Gastrocnemius medialis (tissue), 4 donors: ENCODE measurements at regions not wholly inside any gene's neighbourhood (a gene's known extent, or its start where the extent isn't known, plus 50 kb on each side); places are given as distances from the start of the nearest gene placed in this dataset.

Source experiments
- ATAC-seq, 2 donors: fragments of 150-250 bp; one replicate each; pipeline ENCODE4 v1.9.1; 2016
- DNase-seq, 2 donors: peaks; one replicate each; pipeline ENCODE4 v3.0.0-alpha.2; 2019
- H3K27ac ChIP-seq, 4 donors: fragments of 200-600 bp; sonication (generic); 1 replicate in 1 of 4; 2 replicates in 3 of 4; pipeline ENCODE4 v1.5.1; 2016 to 2018; ENCODE audit warnings: mild to moderate bottlenecking in 2 of 4, moderate library complexity in 1 of 4
- H3K27me3 ChIP-seq, 3 donors: fragments of 200-600 bp; sonication (generic) in 2 of 3; 1 replicate in 1 of 3; 2 replicates in 2 of 3; pipeline versions ENCODE4 v1.5.1 to v1.6.0; 2016 to 2019; ENCODE audit warnings: mild to moderate bottlenecking in 1 of 3, moderate library complexity in 1 of 3
- H3K36me3 ChIP-seq, 2 donors: fragments of 200-600 bp; sonication (generic) in 1 of 2; one replicate each; pipeline ENCODE4 v1.5.1; 2017 to 2018
- H3K4me1 ChIP-seq, 2 donors: fragments of 200-600 bp; sonication (generic) in 1 of 2; one replicate each; pipeline ENCODE4 v1.5.1; 2016 to 2017; ENCODE audit warnings: mild to moderate bottlenecking in 2 of 2
- H3K4me3 ChIP-seq, 4 donors: fragments of 200-600 bp; sonication (generic) in 3 of 4; 1 replicate in 1 of 4; 2 replicates in 3 of 4; pipeline ENCODE4 v1.5.1; 2016 to 2019; ENCODE audit warnings: mild to moderate bottlenecking in 2 of 4
- H3K9me3 ChIP-seq, 3 donors: fragments of 200-600 bp; sonication (generic) in 2 of 3; 1 replicate in 1 of 3; 2 replicates in 2 of 3; pipeline ENCODE4 v1.5.1; 2016 to 2019
- CTCF ChIP-seq, 5 experiments: fragments of 450-650 bp in 3 of 5; fragments of 200-600 bp in 2 of 5; sonication (generic) in 2 of 5; IDR thresholded peaks in 4 of 5; conservative IDR thresholded peaks in 1 of 5; 1 replicate in 4 of 5; 2 replicates in 1 of 5; pipeline ENCODE4 v1.5.1; 2016 to 2019; ENCODE audit warnings: antibody characterized with exemption in 5 of 5, mild to moderate bottlenecking in 3 of 5, moderate library complexity in 3 of 5
- POLR2A ChIP-seq, 2 donors: fragments of 450-650 bp; IDR thresholded peaks; one replicate each; pipeline ENCODE4 v1.6.1; 2017; ENCODE audit warnings: antibody characterized with exemption in 2 of 2, mild to moderate bottlenecking in 2 of 2, moderate library complexity in 2 of 2
- in situ Hi-C, 4 donors: fragments of 200-750 bp; cut with MboI; loops; one replicate each; pipeline versions ENCODE4 v1.15.0 to v1.8.0; 2017; ENCODE audit warnings: low sequenced_read_pairs in 4 of 4
- intact Hi-C: fragments of 100-400 bp; cut with DNase I; formaldehyde crosslinking; loops from one replicate; pipeline ENCODE4 v1.15.1; 2023; ENCODE audit warnings: low total_unique reads

DNA sequence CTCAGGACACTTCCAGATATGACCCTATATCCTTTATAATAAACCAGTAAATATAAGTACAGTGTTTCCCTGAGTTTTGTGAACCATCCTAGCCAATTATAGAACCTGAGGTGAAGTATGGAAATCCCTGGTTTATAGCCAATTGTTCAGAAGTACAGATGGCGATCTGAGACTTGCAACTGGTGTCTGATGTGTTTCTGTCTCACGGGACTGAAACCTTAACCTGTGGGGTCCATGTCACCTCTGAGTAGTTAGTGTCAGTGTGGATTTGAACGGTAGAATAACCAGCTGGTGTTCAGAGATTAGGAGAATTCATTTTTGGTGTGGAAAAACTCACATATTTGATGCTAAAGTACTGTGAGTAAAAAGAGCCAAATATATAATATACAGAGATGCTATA lies 606.6 kb downstream of the MAFB start:
- Histone ChIP-seq H3K9me3 (no peaks in the 10 kb centered on the region), H3K4me3 (no peak overlapping the region), H3K27ac (no peak overlapping the region), H3K27me3 (no peaks in the 10 kb centered on the region), H3K36me3 (no peaks in the 10 kb centered on the region), H3K4me1 (peaks cover 0 to 3% of the 10 kb centered on the region in 2 donors)
- intact Hi-C loops: no loop called here
- ATAC-seq (no peak), DNase-seq (no peak)
- TF ChIP-seq CTCF (IDR thresholded peaks at IDR 0.05 in 4 of 5, conservative IDR thresholded peaks at IDR 0.05 in 1 of 5): no peak
- no peak for TF ChIP-seq POLR2A (IDR thresholded peaks at IDR 0.05)
- in situ Hi-C loops: loop anchor here in 1 of 4 donors (10.0 kb wide), 1 partner anchor 58 kb away; no protein-coding TSS in a partner anchor

GRCh38 chr20:40081653-40082052 lies 607.4 kb downstream of the MAFB start:
- H3K27me3 ChIP-seq: no peaks in the 10 kb centered on the region

GRCh38 chr20:40080041-40080652 lies 608.9 kb downstream of the MAFB start:
- TF ChIP-seq CTCF (IDR thresholded peaks at IDR 0.05 in 4 of 5, conservative IDR thresholded peaks at IDR 0.05 in 1 of 5) (no peak), POLR2A (IDR thresholded peaks at IDR 0.05) (no peak)
- DNase-seq (no peak), ATAC-seq (no peak)
- Histone ChIP-seq H3K9me3 (no peaks in the 10 kb centered on the region), H3K4me3 (no peak overlapping the region), H3K27ac (no peak overlapping the region), H3K27me3 (no peaks in the 10 kb centered on the region), H3K4me1 (peaks cover 0 to 3% of the 10 kb centered on the region in 2 donors), H3K36me3 (no peaks in the 10 kb centered on the region)
- intact Hi-C loops (no loop called here), in situ Hi-C loops (loop anchor here in 1 of 4 donors (10.0 kb wide), 1 partner anchor 55 kb away; no protein-coding TSS in a partner anchor)

More at GRCh38 chr20:40081653-40082052, 607.4 kb downstream of the MAFB start:
- Histone ChIP-seq H3K9me3 (no peaks in the 10 kb centered on the region), H3K27ac (no peak overlapping the region), H3K4me3 (no peak overlapping the region), H3K4me1 (peaks cover 0 to 3% of the 10 kb centered on the region in 2 donors), H3K36me3 (no peaks in the 10 kb centered on the region)
- TF ChIP-seq POLR2A (IDR thresholded peaks at IDR 0.05): no peak
- no peak for TF ChIP-seq CTCF (IDR thresholded peaks at IDR 0.05 in 4 of 5, conservative IDR thresholded peaks at IDR 0.05 in 1 of 5)
- intact Hi-C loops: no loop called here
- in situ Hi-C loops: loop anchor here in 1 of 4 donors (10.0 kb wide), 1 partner anchor 57 kb away; no protein-coding TSS in a partner anchor
- DNase-seq: no peak
- no peak for ATAC-seq

DNA sequence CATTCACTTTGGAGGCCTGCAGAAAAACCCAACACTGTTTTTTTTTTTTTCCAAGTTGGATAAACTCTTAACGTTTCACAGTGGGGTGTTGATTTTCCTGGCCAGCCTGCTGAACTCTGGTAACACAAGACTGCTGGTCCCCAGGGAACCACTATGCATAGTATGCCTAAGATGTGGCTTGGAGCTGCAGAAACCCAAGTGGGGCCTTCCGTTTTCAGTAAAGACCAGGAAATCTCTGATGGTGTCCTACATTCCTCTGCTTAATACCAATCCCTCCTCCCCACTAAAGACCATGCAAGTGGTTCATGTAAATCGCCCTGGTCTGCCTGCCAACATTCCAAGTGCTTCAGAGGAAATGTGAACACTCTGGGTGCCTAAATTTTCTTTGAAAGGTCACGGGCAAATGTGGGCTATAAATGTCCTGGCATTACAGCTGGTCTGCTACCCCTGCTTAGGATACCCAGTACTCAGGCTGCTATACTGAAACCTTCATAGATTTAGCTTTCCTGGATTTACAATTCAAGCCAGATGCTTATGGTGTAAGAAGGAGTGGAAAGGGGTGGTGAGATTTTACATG lies 615.4 kb downstream of the MAFB start:
- H3K9me3 ChIP-seq: no peaks in the 10 kb centered on the region
- no peaks in the 10 kb centered on the region for H3K36me3 ChIP-seq
- H3K4me3 ChIP-seq: no peak overlapping the region
- H3K4me1 ChIP-seq: peaks cover 8 to 11% of the 10 kb centered on the region in 2 donors
- no peak overlapping the region for H3K27ac ChIP-seq
- TF ChIP-seq POLR2A (IDR thresholded peaks at IDR 0.05) (no peak), CTCF (IDR thresholded peaks at IDR 0.05 in 4 of 5, conservative IDR thresholded peaks at IDR 0.05 in 1 of 5) (no peak)
- ATAC-seq (no peak), DNase-seq (no peak)
- in situ Hi-C loops: no loop called here
- H3K27me3 ChIP-seq: no peaks in the 10 kb centered on the region
- intact Hi-C loops: no loop called here
